SK-N-MC (cell line): ENCODE measurements at regions not wholly inside any gene's neighbourhood (a gene's known extent, or its start where the extent isn't known, plus 50 kb on each side); places are given as distances from the start of the nearest gene placed in this dataset.

Experiments
- DNase-seq: peaks from one replicate; pipeline ENCODE4 v3.0.0-alpha.2; 2011; ENCODE audit warnings: low read depth, low spot score
- H3K27ac ChIP-seq: fragments of 200-600 bp; sonication (generic); 2 replicates; pipeline ENCODE4 v1.5.1; 2016; ENCODE audit warnings: mixed run types
- H3K36me3 ChIP-seq: fragments of 200-600 bp; sonication (generic); 2 replicates; pipeline ENCODE4 v1.6.1; 2017; ENCODE audit warnings: antibody characterized with exemption, low read length, mixed read lengths; ENCODE audit not compliant: insufficient read depth
- H3K4me3 ChIP-seq: fragments of 200-600 bp; sonication (generic); 2 replicates; pipeline ENCODE4 v1.5.1; 2016
- H3K9ac ChIP-seq: fragments of 200-600 bp; sonication (generic); 2 replicates; pipeline ENCODE4 v1.8.0; 2017; ENCODE audit warnings: mixed run types, mixed read lengths; ENCODE audit not compliant: insufficient read length
- H3K9me3 ChIP-seq: fragments of 200-600 bp; sonication (generic); 2 replicates; pipeline ENCODE4 v1.6.1; 2017; ENCODE audit warnings: low read depth, mild to moderate bottlenecking, antibody characterized with exemption, low read length, moderate library complexity, mixed read lengths
- EZH2 ChIP-seq: fragments of 200-600 bp; sonication (generic); IDR thresholded peaks from one replicate; pipeline ENCODE4 v1.6.1; 2017; ENCODE audit warnings: antibody characterized with exemption
- FOXP2 ChIP-seq: optimal IDR thresholded peaks from 2 replicates; pipeline ENCODE3; 2011; ENCODE audit warnings: mild to moderate bottlenecking, moderate library complexity; ENCODE audit not compliant: insufficient read depth; ENCODE audit errors: extremely low read length, control extremely low read depth
- POLR2AphosphoS5 ChIP-seq: IDR thresholded peaks from 2 replicates; pipeline ENCODE4 v1.6.1; 2012; ENCODE audit warnings: mild to moderate bottlenecking, low read depth, low read length, borderline replicate concordance

DNA sequence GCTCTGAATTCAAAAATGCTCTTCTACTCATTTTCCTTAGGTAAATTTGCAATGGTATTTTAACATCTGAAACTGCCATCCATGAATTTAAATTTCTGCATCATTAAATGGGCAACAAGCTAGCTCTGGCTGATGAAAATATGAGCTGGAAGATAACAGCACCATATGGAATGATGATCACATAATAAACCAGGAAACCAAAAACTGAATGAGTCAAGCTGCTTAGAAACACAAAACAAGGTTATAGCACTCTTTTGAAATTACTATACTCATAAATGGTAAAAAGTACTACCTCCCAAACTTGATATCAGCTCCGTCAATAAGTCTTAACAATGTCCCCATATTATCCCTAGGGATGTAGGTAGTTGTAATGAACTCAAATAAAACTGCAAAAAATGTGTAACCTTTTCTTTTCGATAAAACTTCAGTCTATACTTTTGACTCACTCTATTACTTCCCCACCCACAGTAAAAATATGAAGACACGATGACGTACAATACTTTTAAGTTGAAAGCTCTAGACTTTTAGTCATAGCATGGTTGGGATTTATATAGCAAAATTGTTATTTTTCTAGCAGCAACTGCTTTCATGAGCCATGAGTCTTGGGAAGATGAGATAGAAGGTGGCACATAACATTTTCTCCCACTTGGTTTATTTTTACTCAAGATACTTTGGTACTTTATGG, 396.7 kb downstream of the CDH2 start:
- H3K4me3 ChIP-seq, result no peak overlapping the region
- no peaks in the 10 kb centered on the region for H3K36me3 ChIP-seq

GRCh38 chr18:27778925-27779324, 398.0 kb downstream of the CDH2 start:
- Histone ChIP-seq H3K36me3 (no peaks in the 10 kb centered on the region), H3K27ac (no peak overlapping the region), H3K9ac (no peak overlapping the region), H3K9me3 (no peaks in the 10 kb centered on the region), H3K4me3 (no peak overlapping the region)
- no peak for DNase-seq
- TF ChIP-seq EZH2, result no peak
- TF ChIP-seq POLR2AphosphoS5, result no peak
- TF ChIP-seq FOXP2, result no peak

More for the DNA sequence above, 396.7 kb downstream of the CDH2 start:
- Histone ChIP-seq H3K27ac (no peak overlapping the region), H3K9me3 (no peaks in the 10 kb centered on the region), H3K9ac (no peak overlapping the region)
- no peak for DNase-seq
- TF ChIP-seq POLR2AphosphoS5 (no peak), EZH2 (no peak), FOXP2 (no peak)

DNA sequence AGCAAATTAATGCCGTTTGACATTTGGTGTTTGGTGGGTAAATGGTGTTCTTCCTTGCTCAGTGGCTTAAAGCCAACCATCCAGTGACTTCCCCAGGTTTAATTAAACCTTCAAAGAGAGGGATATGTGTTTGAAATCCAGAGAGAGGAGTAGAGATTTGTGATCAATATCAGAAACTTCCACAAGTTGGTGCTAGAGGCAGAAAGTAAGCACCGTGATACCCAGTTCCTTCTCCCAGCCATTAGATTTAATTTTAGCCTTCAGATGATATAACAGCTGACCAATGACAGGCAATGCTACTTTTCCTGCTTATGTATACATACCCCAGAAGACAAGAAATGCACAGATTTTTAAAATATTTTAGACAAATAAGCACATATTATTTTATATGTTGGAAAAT, 398.5 kb downstream of the CDH2 start:
- Histone ChIP-seq H3K4me3 (no peak overlapping the region), H3K9ac (no peak overlapping the region), H3K9me3 (no peaks in the 10 kb centered on the region), H3K27ac (no peak overlapping the region), H3K36me3 (no peaks in the 10 kb centered on the region)
- no peak for DNase-seq
- TF ChIP-seq EZH2 (no peak), FOXP2 (no peak), POLR2AphosphoS5 (no peak)

GRCh38 chr18:27772081-27772480, 404.8 kb downstream of the CDH2 start:
- TF ChIP-seq FOXP2, result no peak
- no peak for TF ChIP-seq POLR2AphosphoS5
- TF ChIP-seq EZH2, result no peak
- Histone ChIP-seq H3K27ac (no peak overlapping the region), H3K4me3 (no peak overlapping the region), H3K36me3 (no peaks in the 10 kb centered on the region), H3K9me3 (no peaks in the 10 kb centered on the region), H3K9ac (no peak overlapping the region)
- DNase-seq, result no peak

DNA sequence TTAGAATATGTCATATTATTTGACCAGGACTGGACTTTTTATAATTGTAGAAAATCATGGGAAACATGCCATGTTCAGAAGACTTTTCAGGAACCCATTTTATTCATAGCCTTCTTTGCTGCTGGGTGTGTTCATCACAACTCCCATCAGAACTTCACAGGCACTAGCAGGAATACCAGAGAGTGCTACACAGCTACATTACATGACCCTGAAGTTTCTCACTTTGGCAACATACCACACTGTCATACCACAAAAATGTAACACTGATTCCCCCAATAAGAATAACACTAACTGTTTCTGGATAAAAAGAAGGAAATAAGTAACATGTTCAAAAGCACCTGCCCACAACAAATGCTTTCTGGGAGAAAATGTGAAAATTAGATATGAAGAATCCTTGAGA, 405.4 kb downstream of the CDH2 start:
- Histone ChIP-seq H3K9ac (no peak overlapping the region), H3K4me3 (no peak overlapping the region), H3K36me3 (no peaks in the 10 kb centered on the region), H3K27ac (no peak overlapping the region), H3K9me3 (no peaks in the 10 kb centered on the region)
- TF ChIP-seq POLR2AphosphoS5 (no peak), EZH2 (no peak), FOXP2 (no peak)
- DNase-seq, result no peak

DNA sequence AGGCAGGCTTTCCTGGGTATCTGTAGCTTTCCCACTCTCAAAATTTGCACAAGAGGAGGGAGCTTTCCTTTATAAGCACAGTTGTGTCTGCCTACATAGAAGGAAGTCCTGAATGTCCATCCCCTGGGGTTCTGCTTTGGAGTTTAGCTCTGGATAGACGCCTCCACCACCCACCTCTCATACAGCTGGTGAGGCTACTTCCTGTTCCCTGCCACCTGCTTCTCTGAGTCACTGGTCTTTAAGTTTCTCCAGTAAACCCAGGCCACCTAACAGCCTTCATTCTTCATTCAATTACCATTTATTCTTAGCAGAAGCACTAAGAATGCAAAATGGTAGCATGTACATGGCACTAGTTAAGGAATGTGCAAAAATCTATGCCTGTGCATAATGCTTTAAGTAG, 407.8 kb downstream of the CDH2 start:
- Histone ChIP-seq H3K27ac (no peak overlapping the region), H3K4me3 (no peak overlapping the region), H3K36me3 (no peaks in the 10 kb centered on the region), H3K9ac (no peak overlapping the region), H3K9me3 (no peaks in the 10 kb centered on the region)
- no peak for DNase-seq
- no peak for TF ChIP-seq POLR2AphosphoS5
- TF ChIP-seq FOXP2, result no peak
- no peak for TF ChIP-seq EZH2

DNA sequence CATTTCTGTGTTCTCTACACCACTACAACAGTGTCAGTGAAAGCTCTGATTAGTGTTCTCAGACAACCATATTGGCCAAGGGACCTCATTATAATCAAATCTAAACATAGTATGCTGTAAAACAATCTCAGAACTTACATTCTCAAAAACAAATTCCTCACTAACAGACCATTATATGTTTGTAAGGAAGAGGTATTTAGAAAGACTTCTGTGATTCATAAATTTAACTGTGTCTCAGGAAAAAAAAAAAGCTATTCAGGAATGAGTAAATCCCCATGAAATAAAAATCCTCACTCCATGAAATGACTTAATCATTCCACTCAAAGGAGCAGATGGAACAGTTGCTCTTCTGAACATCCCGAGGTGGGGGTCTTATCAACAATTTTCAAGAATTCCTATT, 413.0 kb downstream of the CDH2 start:
- no peak overlapping the region for H3K27ac ChIP-seq
- H3K9me3 ChIP-seq, result no peaks in the 10 kb centered on the region
- no peak overlapping the region for H3K4me3 ChIP-seq
- TF ChIP-seq EZH2, result no peak
- TF ChIP-seq FOXP2, result no peak
- TF ChIP-seq POLR2AphosphoS5, result no peak
- H3K36me3 ChIP-seq, result no peaks in the 10 kb centered on the region
- no peak for DNase-seq
- no peak overlapping the region for H3K9ac ChIP-seq

- Histone ChIP-seq H3K9ac (no peak overlapping the region), H3K27ac (no peak overlapping the region), H3K9me3 (no peaks in the 10 kb centered on the region), H3K4me3 (no peak overlapping the region), H3K36me3 (no peaks in the 10 kb centered on the region)
- no peak for DNase-seq
- no peak for TF ChIP-seq POLR2AphosphoS5
These were observed 413.6 kb downstream of the CDH2 start for GRCh38 chr18:27763341-27763740.

DNA sequence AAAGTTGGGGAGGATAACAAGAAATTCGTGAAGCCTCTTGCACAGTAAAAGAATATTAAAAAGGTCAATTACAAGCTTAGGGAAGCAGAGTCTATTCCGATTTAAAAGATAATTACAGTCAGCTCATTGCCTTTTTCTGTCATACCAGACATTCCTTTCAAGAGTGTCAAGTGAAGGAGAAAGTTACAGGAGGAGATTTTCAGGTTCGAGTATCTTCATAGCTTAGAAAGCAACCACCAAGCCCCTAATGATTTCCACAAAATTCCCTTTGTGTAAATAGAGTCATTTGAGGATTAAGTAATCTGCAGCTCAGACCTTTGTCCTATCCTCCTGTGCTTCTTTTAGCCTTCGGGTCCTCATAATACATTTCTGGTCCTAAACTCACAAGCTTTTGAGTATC, 414.9 kb downstream of the CDH2 start:
- no peak overlapping the region for H3K9ac ChIP-seq
- H3K36me3 ChIP-seq, result no peaks in the 10 kb centered on the region
- no peak overlapping the region for H3K4me3 ChIP-seq
- H3K9me3 ChIP-seq, result no peaks in the 10 kb centered on the region
- H3K27ac ChIP-seq, result no peak overlapping the region
- TF ChIP-seq POLR2AphosphoS5, result no peak
- TF ChIP-seq FOXP2, result no peak
- no peak for TF ChIP-seq EZH2
- DNase-seq, result no peak

DNA sequence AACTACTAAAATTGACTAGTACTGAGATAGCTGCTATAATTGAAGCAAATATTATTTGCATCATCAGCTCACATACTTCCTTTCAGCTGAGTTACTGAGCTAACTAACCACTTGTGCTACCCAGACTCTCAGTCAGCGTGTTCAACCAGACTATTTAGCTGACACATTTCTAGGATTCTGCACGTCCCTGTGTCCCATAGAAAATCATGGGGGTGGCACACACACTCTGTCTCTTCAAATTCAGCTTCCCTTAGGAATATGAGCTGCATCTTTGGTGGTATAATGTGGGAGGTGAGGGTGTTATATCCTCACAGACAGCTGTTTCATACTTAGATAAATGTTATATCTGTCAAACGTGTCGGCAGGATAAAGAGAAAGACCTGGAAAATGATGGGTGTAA, 424.0 kb downstream of the CDH2 start:
- Histone ChIP-seq H3K36me3 (no peaks in the 10 kb centered on the region), H3K4me3 (no peak overlapping the region), H3K9ac (no peak overlapping the region), H3K9me3 (no peaks in the 10 kb centered on the region), H3K27ac (no peak overlapping the region)
- no peak for DNase-seq
- TF ChIP-seq EZH2 (no peak), POLR2AphosphoS5 (no peak), FOXP2 (no peak)
